Type B pancreatic cell (in vitro differentiated cells): ENCODE measurements at regions not wholly inside any gene's neighbourhood (a gene's known extent, or its start where the extent isn't known, plus 50 kb on each side); places are given as distances from the start of the nearest gene placed in this dataset.

ENCODE experiments used
- DNase-seq: peaks from one replicate; pipeline ENCODE4 v3.0.0; 2021; ENCODE audit warnings: mixed read lengths; ENCODE audit not compliant: unreplicated experiment; ENCODE audit errors: extremely low spot score
- H3K27ac Mint-ChIP-seq: 2 replicates; pipeline ENCODE4 v1.8.0; 2021; ENCODE audit warnings: mild to moderate bottlenecking, mixed read lengths
- H3K27me3 Mint-ChIP-seq: 2 replicates; pipeline ENCODE4 v1.8.0; 2021; ENCODE audit warnings: mixed read lengths
- H3K36me3 Mint-ChIP-seq: 2 replicates; pipeline ENCODE4 v1.8.0; 2021; ENCODE audit warnings: mixed read lengths
- H3K4me1 Mint-ChIP-seq: one replicate; pipeline ENCODE4 v1.8.0; 2021; ENCODE audit warnings: mixed read lengths; ENCODE audit not compliant: unreplicated experiment
- H3K4me3 Mint-ChIP-seq: 2 replicates; pipeline ENCODE4 v1.8.0; 2021; ENCODE audit warnings: mild to moderate bottlenecking, mixed read lengths
- H3K9me3 Mint-ChIP-seq: 2 replicates; pipeline ENCODE4 v1.8.0; 2021; ENCODE audit warnings: mixed read lengths
- TF ChIP-seq, protein P1 (sequence below): fragments of 200-600 bp; sonication (generic); conservative IDR thresholded peaks from 2 replicates; pipeline ENCODE4 v1.5.0; 2021; ENCODE audit warnings: antibody characterized with exemption, mild to moderate bottlenecking

DNA sequence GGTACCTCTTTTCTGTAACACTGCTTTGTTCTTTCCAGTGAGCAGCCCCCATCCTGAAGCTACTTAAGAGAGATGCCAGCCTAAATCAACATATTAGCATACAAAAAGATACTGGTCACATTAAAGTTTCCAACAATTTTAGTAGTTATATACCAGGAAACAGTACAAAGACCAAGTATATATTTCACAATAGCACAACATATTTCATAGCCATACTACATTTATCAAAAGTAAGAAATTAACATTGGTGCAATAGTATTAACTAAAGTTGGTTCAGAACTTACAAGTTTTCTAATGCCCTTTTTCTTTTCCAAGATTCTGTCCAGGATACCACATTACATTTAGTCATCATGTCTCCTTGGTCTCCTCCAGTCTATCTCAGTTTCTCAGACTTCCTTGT, 641.0 kb upstream of the GJE1 start:
- Mint-ChIP-seq H3K9me3 (peaks cover 15% of the 10 kb centered on the region), H3K4me1 (no peaks in the 10 kb centered on the region), H3K4me3 (no peak overlapping the region), H3K36me3 (no peaks in the 10 kb centered on the region), H3K27ac (no peak overlapping the region), H3K27me3 (no peaks in the 10 kb centered on the region)
- no peak for DNase-seq
- TF ChIP-seq, protein P1, sequence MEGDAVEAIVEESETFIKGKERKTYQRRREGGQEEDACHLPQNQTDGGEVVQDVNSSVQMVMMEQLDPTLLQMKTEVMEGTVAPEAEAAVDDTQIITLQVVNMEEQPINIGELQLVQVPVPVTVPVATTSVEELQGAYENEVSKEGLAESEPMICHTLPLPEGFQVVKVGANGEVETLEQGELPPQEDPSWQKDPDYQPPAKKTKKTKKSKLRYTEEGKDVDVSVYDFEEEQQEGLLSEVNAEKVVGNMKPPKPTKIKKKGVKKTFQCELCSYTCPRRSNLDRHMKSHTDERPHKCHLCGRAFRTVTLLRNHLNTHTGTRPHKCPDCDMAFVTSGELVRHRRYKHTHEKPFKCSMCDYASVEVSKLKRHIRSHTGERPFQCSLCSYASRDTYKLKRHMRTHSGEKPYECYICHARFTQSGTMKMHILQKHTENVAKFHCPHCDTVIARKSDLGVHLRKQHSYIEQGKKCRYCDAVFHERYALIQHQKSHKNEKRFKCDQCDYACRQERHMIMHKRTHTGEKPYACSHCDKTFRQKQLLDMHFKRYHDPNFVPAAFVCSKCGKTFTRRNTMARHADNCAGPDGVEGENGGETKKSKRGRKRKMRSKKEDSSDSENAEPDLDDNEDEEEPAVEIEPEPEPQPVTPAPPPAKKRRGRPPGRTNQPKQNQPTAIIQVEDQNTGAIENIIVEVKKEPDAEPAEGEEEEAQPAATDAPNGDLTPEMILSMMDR = no peak

DNA sequence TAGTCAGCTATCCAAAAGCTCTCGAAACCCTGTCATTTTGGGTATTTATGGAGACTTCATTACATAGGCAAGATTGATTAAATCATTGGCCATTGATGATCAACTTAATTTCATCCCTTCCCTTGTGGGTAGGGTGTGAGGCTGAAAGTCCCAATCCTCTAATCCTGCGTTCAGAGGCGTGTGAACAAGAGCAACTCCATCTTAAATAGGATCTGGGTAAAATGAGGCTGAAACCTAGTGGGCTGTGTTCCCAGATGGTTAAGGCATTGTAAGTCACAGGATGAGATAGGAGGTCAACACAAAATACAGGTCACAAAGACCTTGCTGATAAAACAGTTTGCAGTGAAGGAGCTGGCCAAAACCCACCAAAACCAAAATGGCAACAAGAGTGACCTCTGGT, 641.7 kb upstream of the GJE1 start:
- Mint-ChIP-seq H3K4me3 (no peak overlapping the region), H3K27ac (no peak overlapping the region), H3K9me3 (peaks cover 8% of the 10 kb centered on the region), H3K4me1 (no peaks in the 10 kb centered on the region), H3K36me3 (no peaks in the 10 kb centered on the region), H3K27me3 (no peaks in the 10 kb centered on the region)
- TF ChIP-seq, protein P1 = no peak
- DNase-seq = no peak

DNA sequence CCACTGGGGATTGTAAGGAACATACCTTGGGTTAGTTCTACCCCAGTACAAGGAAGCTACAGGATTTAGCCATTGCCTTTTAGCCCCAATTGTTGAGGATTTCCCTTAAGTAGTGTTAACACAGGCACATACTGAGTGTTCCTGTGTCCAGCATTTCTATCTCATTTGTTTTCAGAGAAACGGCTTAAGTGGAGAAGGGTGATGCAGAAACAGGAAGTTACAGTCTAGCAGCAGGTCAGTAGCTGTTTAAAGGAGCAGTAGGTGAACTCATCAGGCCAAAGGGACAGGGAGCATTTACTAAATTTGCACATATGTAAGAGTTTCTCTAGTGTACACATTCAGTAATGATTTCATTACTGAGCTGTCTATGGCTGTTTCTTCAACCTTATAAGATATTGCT, 644.2 kb upstream of the GJE1 start:
- Mint-ChIP-seq H3K36me3 (no peaks in the 10 kb centered on the region), H3K4me3 (no peak overlapping the region), H3K27ac (no peak overlapping the region), H3K27me3 (no peaks in the 10 kb centered on the region), H3K9me3 (peaks cover 6% of the 10 kb centered on the region), H3K4me1 (no peaks in the 10 kb centered on the region)
- TF ChIP-seq, protein P1 = no peak
- DNase-seq = no peak

DNA sequence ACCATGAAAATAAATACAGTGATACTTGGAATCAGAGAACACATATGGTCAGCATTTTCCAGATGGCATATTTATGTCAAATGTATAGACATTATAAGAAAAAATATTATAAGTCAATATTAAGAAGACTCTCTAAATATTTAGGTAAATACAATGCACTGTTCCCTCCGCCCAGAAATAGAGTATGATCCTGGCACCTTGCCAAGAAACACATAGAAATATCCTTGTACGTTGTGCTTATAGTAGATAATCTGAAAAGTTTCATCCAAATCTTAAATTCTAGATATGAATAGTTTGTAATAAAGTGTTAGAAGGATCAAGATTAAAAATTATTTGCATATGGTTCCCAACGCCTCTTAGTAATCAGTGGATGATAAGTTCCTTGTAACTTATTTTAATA, 645.8 kb upstream of the GJE1 start:
- Mint-ChIP-seq H3K36me3 (no peaks in the 10 kb centered on the region), H3K4me1 (no peaks in the 10 kb centered on the region), H3K27me3 (no peaks in the 10 kb centered on the region), H3K4me3 (no peak overlapping the region), H3K9me3 (peaks cover 6% of the 10 kb centered on the region), H3K27ac (no peak overlapping the region)
- DNase-seq = no peak
- TF ChIP-seq, protein P1 = no peak

DNA sequence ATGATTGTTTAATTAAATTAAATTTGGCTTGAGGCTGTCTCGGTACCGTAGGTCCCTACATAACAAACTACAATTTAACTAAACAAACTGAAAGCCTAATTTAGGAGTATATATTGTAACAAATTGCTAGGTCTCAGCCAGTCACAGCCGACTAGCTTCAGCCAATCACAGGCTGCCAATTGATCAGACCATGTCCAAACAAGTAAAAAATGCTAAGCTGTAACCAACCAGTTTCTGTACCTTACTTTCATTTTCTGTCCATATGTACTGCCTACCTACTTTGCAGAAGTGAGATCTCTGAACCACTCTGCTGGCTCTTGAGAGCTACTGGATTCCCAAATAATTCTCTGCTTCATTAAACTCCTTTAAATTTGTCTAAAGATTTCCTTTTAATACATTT, 648.0 kb upstream of the GJE1 start:
- TF ChIP-seq, protein P1 = no peak
- no peaks in the 10 kb centered on the region for H3K36me3 Mint-ChIP-seq
- H3K4me1 Mint-ChIP-seq = no peaks in the 10 kb centered on the region

DNA sequence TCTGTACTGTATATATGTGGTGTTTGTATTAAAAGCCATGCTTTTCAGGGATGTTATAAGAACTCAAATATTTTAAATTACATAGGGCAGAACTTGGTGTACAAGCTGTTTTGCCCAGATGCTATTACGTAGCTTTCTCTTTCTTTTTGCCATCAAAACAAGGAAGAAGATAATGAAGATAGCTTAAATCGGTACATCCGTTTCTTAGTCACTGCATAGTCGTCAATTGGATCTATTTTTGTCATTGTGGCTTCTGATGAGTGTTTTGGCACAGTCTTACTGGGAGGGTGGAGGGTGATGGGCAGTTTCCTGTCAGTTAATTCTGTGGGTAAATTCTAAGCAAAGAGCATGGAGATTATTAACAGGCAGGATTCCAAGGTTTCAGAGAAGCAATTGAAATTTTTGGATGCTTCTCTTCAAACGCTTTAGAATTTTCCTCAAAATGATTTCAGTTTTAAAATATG, 649.1 kb upstream of the GJE1 start:
- Mint-ChIP-seq H3K27ac (no peak overlapping the region), H3K36me3 (no peaks in the 10 kb centered on the region), H3K9me3 (peaks cover 5% of the 10 kb centered on the region), H3K4me3 (no peak overlapping the region), H3K4me1 (no peaks in the 10 kb centered on the region), H3K27me3 (no peaks in the 10 kb centered on the region)
- DNase-seq = no peak
- TF ChIP-seq, protein P1 = no peak

More for the DNA sequence above, 648.0 kb upstream of the GJE1 start:
- Mint-ChIP-seq H3K27ac (no peak overlapping the region), H3K4me3 (no peak overlapping the region), H3K9me3 (no peaks in the 10 kb centered on the region), H3K27me3 (no peaks in the 10 kb centered on the region)
- DNase-seq = no peak
